ENCODE measurements at regions not wholly inside any gene's neighbourhood (a gene's known extent, or its start where the extent isn't known, plus 50 kb on each side); places are given as distances from the start of the nearest gene placed in this dataset.

DNA sequence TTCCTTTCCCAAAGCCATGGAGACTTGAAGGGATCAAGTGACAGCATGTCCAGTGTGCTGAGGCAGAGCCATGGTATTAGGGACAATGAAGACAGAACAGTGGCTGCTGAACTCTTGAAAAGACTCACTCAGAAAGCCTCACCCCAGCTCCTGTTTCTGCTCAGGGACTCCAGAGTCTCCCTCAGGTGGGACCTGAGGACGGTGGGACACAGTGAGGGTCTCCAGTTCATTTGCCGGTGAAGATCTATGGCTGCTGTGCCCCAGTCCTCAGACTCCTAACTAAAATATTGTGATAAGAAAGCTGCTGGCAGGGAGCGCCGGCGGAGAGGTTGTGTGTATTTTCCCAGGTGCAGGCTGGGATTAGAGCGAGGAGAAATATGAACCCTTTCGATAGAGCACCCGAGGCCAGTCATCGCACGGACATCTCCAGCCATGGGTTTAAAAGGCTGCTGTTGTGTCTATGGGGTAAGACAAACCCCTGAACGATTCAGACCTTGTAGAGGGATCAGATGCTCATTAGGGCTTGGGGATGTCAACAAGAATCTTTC lies 57.2 kb downstream of the C7orf25 start:
- intact Hi-C loops (cut with micrococcal nuclease): no loop called here
- no peaks in the 10 kb centered on the region; a peak in 1 of 5 replicates for H3K4me1 ChIP-seq (replicated peaks in 1 of 2; ENCODE audit: control insufficient read depth in 2 of 2, insufficient read depth in 2 of 2, low read length in 2 of 2)
- TF ChIP-seq, protein P1, sequence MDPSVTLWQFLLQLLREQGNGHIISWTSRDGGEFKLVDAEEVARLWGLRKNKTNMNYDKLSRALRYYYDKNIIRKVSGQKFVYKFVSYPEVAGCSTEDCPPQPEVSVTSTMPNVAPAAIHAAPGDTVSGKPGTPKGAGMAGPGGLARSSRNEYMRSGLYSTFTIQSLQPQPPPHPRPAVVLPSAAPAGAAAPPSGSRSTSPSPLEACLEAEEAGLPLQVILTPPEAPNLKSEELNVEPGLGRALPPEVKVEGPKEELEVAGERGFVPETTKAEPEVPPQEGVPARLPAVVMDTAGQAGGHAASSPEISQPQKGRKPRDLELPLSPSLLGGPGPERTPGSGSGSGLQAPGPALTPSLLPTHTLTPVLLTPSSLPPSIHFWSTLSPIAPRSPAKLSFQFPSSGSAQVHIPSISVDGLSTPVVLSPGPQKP (CRISPR knock-in tag; IDR thresholded peaks at IDR 0.05): no peak
- TF ChIP-seq NUFIP1 (IDR thresholded peaks at IDR 0.05; ENCODE audit: partially characterized antibody) (no peak), TGIF2 (CRISPR knock-in tag; IDR thresholded peaks at IDR 0.05) (no peak), SREBF1 (IDR thresholded peaks at IDR 0.05; ENCODE audit: borderline replicate concordance, low read depth, low read length) (no peak), TBL1XR1 (IDR thresholded peaks at IDR 0.05; ENCODE audit: low read length in 2 of 2) (no peak), STAG1 (CRISPR knock-in tag; IDR thresholded peaks at IDR 0.05; ENCODE audit: borderline replicate concordance) (no peak), POLR2AphosphoS2 (IDR thresholded peaks at IDR 0.05; ENCODE audit: low read length) (no peak), PURB (CRISPR knock-in tag; IDR thresholded peaks at IDR 0.05; ENCODE audit: low read depth) (no peak), RFX7 (CRISPR knock-in tag; IDR thresholded peaks at IDR 0.05) (no peak)
- 2% methylated on average over 11 of the region's 11 CpGs for WGBS (ENCODE audit: insufficient coverage, low coverage, missing lambda C conversion rate)
- no peak for DNase-seq (ENCODE audit: extremely low read depth in 1 of 4, low spot score in 3 of 4)
- H3K9me1 ChIP-seq (ENCODE audit: control insufficient read depth, insufficient read depth, low read length): no peaks in the 10 kb centered on the region
- in situ Hi-C loops (cut with MboI): no loop called here
- CTCF ChIA-PET (ENCODE audit: low intra/inter-chr PET ratio): no interaction called here
- H3K4me2 ChIP-seq (ENCODE audit: insufficient read depth, low read length): no peak overlapping the region
- H2AFZ ChIP-seq (ENCODE audit: low read depth, low read length): no peak overlapping the region
- BruUV-seq (replicated peaks): no TSS peak
- no peak overlapping the region for H3K27ac ChIP-seq (ENCODE audit: extremely low read depth, low read depth, low read length)
- H3K79me2 ChIP-seq (ENCODE audit: control insufficient read depth, insufficient read depth, low read length): no peaks in the 10 kb centered on the region
- no peaks in the 10 kb centered on the region for H3K36me3 ChIP-seq (ENCODE audit: control insufficient read depth, insufficient read depth, low read length)
- no peaks in the 10 kb centered on the region for H4K20me1 ChIP-seq (replicated peaks; ENCODE audit: control insufficient read depth, insufficient read depth, low read length)
- no peak overlapping the region for H3K9ac ChIP-seq (ENCODE audit: insufficient read depth in 1 of 2, low read depth in 2 of 2, low read length in 2 of 2)
- no peaks in the 10 kb centered on the region for H3K9me3 ChIP-seq (replicated peaks; ENCODE audit: control insufficient read depth, insufficient read depth, low read depth, low read length)
- peaks cover 22 to 37% of the 10 kb centered on the region in 2 experiments for H3K27me3 ChIP-seq (ENCODE audit: control insufficient read depth in 2 of 2, insufficient read depth in 2 of 2, low read length in 2 of 2)
- H3K4me3 ChIP-seq: no peak overlapping the region
- ATAC-seq: no peak; the same call in 2 of the 3 replicates
- POLR2A ChIA-PET: interaction anchor here (0.6 kb wide), 1 partner anchor 14 kb away, joined by 3 read pairs; no protein-coding TSS in a partner anchor
- FAIRE-seq: no peak

Measured in K562 (cell line).